ENCODE measurements at regions not wholly inside any gene's neighbourhood (a gene's known extent, or its start where the extent isn't known, plus 50 kb on each side); places are given as distances from the start of the nearest gene placed in this dataset.
"Not testable (repeated sequence)": the region's sequence is repeated elsewhere in the genome, so short reads cannot be mapped to it uniquely, and the experiment has no call there.

GRCh38 chr10:118436742-118437141, 94.6 kb upstream of the FAM204A start:
- DNase-seq (ENCODE audit: low read depth in 4 of 4, low spot score in 3 of 4) = no peak

GRCh38 chr10:118430190-118430589, 88.1 kb upstream of the FAM204A start:
- no peak for DNase-seq (ENCODE audit: low read depth in 4 of 4, low spot score in 3 of 4)

GRCh38 chr10:118423800-118424442, 81.8 kb upstream of the FAM204A start:
- peak; percentile 54 to 80 (median 68) for DNase-seq (ENCODE audit: low read depth in 4 of 4, low spot score in 3 of 4)

- no peak for DNase-seq (ENCODE audit: low read depth in 4 of 4, low spot score in 3 of 4)
Observed at GRCh38 chr10:118422241-118422640, 80.1 kb upstream of the FAM204A start.

- not testable (repeated sequence) for DNase-seq (ENCODE audit: low read depth in 4 of 4, low spot score in 3 of 4)
Observed at GRCh38 chr10:118420049-118420448, 77.9 kb upstream of the FAM204A start.

GRCh38 chr10:118412932-118413331, 70.8 kb upstream of the FAM204A start:
- DNase-seq (ENCODE audit: low read depth in 4 of 4, low spot score in 3 of 4) = no peak

- no peak for DNase-seq (ENCODE audit: low read depth in 4 of 4, low spot score in 3 of 4)
Observed at GRCh38 chr10:118412132-118412760, 70.1 kb upstream of the FAM204A start.

- DNase-seq (ENCODE audit: low read depth in 4 of 4, low spot score in 3 of 4) = no peak
Observed at GRCh38 chr10:118409295-118409694, 67.2 kb upstream of the FAM204A start.

- DNase-seq (ENCODE audit: low read depth in 4 of 4, low spot score in 3 of 4) = no peak
Observed at GRCh38 chr10:118408181-118408580, 66.1 kb upstream of the FAM204A start.

- DNase-seq (ENCODE audit: low read depth in 4 of 4, low spot score in 3 of 4) = no peak
Observed at GRCh38 chr10:118407777-118408176, 65.7 kb upstream of the FAM204A start.

- no peak for DNase-seq (ENCODE audit: low read depth in 4 of 4, low spot score in 3 of 4)
Observed at GRCh38 chr10:118407026-118407425, 64.9 kb upstream of the FAM204A start.

GRCh38 chr10:118405928-118406327, 63.8 kb upstream of the FAM204A start:
- no peak for DNase-seq (ENCODE audit: low read depth in 4 of 4, low spot score in 3 of 4)

- no peak for DNase-seq (ENCODE audit: low read depth in 4 of 4, low spot score in 3 of 4)
Observed at GRCh38 chr10:118403967-118404366, 61.8 kb upstream of the FAM204A start.

- DNase-seq (ENCODE audit: low read depth in 4 of 4, low spot score in 3 of 4) = no peak
Observed at GRCh38 chr10:118401708-118402193, 59.6 kb upstream of the FAM204A start.

- DNase-seq (ENCODE audit: low read depth in 4 of 4, low spot score in 3 of 4) = no peak
Observed at GRCh38 chr10:118397391-118397790, 55.3 kb upstream of the FAM204A start.

GRCh38 chr10:118395947-118396346, 53.8 kb upstream of the FAM204A start:
- no peak for DNase-seq (ENCODE audit: low read depth in 4 of 4, low spot score in 3 of 4)

GRCh38 chr10:118394301-118395200, 52.4 kb upstream of the FAM204A start:
- DNase-seq (ENCODE audit: low read depth in 4 of 4, low spot score in 3 of 4) = peak in 1 of 4 donors; percentile 27

- DNase-seq (ENCODE audit: low read depth in 4 of 4, low spot score in 3 of 4) = no peak
Observed at GRCh38 chr10:118392761-118393160, 50.6 kb upstream of the FAM204A start.
